Renal cortex interstitium (tissue), 11 donors: ENCODE measurements at regions not wholly inside any gene's neighbourhood (a gene's known extent, or its start where the extent isn't known, plus 50 kb on each side); places are given as distances from the start of the nearest gene placed in this dataset.

Source experiments
- DNase-seq, 11 donors: peaks; one replicate each; pipeline ENCODE4 v3.0.0-alpha.2; 2013; ENCODE audit warnings: low read depth in 9 of 11, low spot score in 4 of 11; ENCODE audit errors: extremely low read depth in 1 of 11

DNA sequence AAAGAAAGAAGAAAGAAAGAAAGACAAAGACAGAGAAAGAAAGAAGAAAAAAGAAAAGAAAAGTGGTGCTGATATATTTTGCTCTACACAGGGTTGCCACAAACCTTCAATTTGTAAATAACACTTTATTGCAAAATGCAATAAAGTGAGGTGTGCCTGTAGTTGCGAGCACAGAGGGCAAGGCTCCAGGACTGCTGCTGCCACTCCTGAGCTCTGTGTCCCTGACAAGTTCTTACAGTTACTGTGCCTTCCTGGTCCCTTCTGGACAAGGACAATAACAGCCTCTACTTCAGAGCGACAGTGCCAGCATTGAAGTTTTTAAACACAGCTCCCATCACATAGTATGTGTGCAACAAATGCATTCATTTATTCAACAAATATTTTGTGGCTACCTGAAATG is 148.1 kb downstream of the AXIN2 start:
- DNase-seq: no peak

DNA sequence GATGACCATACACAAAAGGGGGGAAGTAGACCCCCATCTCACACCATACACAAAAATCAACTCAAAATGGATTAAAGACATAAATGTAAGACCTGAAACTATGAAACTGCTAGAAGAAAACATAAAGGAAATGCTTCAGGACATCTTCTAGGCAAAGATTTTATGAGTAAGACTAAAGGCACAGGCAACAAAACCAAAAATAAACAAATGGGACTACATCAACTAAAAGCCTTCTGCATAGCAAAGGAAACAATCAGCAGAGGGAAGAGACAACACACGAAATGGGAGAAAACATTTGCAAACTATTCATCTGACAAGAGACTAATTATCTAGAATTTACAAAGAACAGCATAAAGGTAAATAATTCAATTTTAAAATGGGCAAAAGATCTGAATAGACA is 152.1 kb downstream of the AXIN2 start:
- no peak for DNase-seq

DNA sequence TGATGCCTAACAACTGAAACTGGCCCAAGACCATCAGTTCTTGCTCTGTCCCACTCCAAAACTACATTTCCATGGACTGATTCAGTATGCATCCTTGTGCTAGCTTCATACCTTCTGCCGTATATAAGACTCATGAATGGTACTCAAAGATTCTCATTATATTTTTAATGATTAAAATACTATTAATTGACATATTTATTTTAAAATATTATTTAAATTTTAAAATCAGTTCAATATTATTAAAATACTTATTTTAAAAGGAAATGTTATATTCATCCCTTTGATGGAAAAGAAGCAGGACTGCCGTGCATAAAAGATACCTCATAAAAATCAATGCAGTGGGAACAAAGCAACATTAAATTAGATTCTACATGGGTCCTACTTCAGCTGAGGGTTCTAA is 153.4 kb downstream of the AXIN2 start:
- no peak for DNase-seq

DNA sequence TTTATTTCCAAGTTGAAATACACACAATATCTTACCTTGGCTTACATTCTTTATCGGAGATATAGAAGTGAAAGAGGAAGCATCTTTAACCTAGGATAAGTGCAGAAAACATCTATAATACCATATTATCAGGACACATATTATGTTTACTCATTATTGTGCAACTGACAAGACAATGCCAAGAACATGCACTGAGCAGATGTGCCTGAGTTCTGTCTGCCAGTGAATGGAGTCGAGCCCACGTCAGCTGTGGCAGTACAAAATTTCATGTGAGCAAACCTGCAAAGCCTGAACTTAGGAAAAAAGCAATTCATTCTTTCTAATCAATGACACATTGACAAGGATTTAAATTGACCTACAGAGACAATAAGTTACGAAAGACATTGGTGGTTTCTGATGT is 154.4 kb downstream of the AXIN2 start:
- DNase-seq: no peak

DNA sequence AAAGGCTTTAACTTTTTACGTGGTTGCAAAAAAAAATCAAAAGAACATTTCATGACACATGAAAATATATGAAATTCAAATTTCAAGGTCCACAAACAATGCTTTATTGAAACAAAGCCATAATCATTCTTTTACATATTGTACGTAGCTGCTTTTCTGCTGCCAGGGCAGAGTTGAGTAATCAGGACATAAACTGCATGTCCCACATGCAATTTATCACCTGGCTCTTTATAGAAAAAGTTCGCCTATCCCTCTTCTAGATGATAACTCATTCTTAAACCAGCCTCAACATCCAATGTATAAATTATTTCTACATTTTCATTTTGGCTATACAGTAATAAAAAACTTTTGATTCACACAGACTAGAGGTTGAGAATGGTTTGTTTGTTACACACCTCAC is 154.9 kb downstream of the AXIN2 start:
- DNase-seq: no peak

DNA sequence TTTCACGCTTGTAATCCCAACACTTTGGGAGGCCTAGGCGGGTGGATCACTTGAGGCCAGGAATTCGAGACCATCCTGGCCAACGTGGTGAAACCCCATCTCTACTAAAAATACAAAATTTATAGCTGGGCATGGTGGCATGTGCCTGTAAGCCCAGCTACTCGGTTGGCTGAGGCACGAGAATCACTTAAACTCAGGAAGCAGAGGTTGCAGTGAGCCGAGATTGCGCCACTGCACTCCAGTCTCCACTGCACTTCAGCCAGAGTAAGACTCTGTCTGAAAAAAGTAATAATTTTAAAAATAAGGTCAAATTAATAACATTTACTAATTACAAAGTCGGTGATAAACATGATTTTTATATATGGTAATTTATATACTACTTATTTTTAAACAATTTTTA is 155.9 kb downstream of the AXIN2 start:
- no peak for DNase-seq

DNA sequence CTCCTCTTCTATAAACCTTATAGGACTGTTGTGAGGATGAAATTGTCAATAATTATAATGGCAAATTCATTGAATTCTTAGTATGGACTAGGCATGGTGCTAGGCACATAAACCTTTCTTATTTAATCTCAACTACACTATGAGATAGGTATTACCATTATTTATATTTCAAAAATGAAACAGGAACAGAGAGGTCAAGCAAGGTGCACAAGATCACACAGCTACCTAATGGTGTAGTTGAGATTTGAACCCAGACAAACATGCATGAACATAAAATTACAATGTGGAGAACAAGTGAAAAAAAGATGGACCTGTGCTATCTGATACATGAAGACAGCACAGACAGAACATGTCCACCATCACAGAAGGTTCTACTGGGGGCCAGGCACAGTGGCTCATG is 156.7 kb downstream of the AXIN2 start:
- DNase-seq: no peak

DNA sequence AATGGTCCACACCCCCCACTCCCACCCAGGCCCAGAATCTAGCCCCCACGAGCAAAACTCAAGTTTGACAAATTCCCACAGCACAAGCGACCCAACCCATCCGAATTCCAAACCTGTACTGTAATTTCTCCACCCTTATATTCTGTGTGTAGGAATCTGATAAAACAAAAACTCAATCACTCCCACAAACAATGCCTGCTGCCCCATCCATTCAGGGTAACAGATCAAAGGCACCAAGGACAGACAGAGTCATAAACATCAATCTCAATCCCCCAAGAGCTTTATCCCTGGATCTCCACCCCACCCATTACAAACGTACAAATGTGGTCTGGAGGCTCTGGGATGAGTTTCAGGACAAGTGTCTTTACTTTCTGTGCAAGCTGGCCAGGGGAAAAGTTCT is 157.8 kb downstream of the AXIN2 start:
- no peak for DNase-seq

DNA sequence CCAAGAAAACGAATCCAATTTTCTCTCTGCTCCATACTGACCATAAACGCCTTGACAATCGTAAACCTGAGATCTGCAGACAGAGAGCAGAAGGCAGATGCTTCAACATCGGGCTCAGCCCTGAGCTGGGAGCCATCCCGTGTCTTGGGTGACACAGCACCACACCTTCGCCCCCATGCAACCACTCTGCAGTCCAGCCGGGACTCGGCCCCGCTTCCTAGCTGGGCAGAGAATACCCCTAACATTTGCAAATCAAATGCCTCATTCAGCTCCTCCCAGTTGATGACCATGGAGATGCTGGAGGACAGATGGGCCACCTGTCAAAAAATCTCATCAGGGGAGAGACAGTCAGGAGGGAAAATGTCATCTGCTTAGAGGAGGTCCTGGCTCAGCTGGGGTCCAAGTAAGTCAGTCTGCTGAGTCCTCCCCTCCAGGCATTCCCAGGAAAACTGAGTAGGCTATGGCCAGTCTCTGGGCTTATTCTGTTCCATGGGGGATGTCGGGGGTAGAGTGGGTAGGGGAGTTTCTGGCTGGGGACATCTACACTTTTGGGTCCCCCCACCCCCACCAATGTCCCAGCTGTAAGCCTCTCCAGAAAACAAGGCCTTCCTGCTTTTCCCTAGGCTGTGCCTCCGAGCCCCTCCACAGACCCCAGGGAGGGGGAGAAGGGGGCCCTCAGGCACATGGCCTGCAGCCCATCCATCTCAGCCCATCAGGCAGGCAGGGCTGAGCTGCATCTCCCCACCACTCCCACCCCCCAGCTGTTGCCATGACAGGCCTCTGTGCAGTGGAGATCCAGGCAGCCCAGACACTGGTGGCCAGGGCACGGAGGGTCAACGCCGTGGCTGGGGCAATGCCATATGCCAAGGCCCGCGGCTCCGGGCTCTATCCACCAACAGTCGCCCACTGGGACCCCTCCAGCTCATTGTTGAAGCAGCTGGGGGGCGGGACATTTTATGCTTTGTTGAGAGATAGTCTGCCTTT is 158.6 kb downstream of the AXIN2 start:
- DNase-seq: no peak

DNA sequence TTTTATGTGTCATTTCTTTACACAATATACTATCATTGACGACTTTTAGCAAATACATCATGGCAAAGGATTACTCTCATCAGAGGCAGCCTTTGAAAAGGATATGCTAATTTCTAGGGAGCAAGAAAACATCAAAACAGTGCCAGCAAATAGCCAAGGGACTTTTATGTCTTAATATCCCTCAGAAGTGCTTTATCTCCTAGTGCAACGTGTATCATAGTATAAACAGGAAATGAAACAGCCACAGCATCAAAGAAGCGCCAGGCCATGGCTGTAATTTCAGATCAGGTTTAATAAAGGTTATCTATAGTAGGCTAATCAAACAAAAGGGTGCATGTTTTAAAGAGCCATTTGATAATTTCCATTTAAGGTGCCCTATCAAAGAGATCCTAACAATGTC is 159.9 kb downstream of the AXIN2 start:
- DNase-seq: no peak

DNA sequence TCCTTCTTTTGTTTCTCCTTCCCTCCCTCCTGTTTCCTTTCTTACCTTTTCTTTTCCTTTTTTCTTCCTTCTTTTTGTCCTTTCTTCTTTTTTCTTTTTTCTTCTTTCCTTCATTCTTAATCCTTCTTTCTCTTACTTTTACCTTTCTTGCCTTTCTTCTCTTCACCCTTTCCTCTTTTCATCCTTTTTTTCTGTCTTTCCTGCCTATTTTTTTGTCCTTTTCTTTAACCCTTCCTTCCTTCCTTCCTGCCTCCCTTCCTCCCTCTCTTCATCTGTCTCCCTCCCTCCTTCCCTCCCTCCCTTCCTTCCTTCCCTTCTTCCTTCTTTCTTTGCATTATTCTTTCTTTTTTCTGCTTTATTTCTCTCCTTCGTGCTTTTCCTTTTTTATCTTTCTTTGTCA is 160.7 kb downstream of the AXIN2 start:
- DNase-seq: no peak

DNA sequence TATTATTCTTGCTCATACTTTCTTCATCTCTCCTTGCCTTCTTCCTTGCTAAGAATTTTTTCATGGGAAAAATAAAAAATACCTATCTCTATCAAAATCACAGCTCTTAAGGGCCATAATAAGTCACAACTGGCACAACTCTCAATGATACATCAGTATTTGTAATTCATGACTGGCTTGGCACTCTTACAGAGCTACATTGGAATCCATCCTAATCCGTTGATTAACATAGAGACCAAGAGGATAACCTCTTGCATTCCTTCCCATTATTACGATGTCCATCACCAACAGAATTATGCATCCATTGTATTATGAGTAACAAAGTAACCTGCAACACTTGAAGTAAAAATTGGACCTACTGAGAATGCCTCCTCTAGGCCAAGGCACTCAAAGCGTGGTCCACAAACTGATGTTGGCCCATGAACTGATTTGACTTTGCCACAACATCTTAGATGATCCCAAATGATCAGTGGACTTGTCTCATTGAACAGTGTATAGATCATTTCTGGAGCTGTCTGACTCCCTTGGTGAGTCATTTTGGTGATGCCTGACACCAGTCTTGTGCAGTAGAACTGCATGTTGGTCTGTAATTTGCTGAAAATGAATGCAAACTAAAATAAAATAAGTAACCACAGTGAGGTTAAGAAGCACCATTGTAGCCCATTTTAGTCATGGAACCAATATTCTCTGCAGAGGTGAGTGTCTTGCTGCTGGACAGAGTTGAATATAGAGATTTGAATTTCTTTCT is 163.2 kb downstream of the AXIN2 start:
- DNase-seq: no peak

DNA sequence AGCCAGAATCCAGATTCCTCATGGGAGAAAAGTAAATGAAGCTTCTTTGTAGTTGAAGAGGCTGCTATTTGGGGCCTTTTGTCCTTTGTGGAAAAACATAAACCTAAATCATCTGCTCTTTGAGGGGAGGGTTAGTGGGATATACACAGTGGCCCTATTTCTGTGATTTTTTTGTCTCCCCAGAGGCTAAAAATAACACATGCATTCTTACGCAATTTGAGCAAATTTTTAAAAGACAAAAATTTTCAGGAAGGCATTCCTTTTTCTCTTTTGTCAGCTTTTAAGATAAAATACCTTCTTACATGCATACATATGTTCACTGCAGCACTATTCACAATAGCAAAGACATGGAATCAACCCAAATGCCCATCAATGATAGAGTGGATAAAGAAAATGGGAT is 165.5 kb downstream of the AXIN2 start:
- DNase-seq: no peak

DNA sequence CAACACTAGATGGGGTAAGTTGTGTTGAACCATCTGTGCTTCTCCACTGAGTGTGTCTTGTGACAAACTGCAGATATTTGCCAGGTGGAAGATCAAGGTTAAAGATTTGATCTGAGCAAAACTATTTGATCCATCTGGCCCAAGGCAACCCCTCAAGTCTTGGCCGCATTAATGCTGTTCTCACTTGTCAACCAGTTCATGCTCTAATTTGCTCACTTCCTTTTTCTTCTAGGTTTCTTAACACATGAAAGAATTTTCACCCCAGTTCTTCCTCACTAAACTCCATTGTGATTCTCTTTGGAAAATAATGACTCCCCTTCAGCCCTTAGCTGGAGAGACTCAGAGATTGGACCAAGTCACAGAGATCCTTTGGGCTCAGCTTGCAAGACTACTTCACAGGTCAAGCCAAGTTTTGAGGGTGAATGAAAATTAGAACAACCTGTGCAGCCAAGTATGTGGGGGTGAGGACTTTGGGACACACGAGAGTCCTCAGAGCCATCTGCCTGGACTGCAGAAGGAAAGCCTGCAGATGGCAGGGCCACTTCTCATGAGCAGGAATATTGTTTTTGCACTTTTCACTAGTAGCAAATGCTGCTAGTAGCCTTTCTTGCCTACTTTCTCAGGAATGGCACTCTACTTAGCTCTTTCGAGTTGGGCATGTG is 166.5 kb downstream of the AXIN2 start:
- DNase-seq: no peak

DNA sequence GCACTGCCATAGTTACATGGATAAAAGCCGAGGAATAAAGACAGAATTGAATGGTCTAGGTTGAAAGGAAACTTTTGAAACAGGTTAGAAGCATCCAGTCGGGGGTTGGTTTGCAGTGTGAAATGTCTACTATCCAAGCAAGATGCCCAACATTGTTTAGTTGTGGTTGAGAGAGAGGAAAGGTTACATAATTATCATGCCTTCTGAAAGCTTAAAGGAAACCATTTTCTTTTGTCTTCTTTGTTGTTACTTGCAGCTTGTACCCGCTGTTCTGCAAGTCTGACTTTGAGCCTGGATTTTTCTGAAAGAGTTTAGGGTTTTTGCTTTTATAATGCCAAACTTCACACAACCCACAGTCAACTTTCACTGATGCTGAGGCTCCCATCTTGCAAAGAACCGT is 167.9 kb downstream of the AXIN2 start:
- DNase-seq: no peak

DNA sequence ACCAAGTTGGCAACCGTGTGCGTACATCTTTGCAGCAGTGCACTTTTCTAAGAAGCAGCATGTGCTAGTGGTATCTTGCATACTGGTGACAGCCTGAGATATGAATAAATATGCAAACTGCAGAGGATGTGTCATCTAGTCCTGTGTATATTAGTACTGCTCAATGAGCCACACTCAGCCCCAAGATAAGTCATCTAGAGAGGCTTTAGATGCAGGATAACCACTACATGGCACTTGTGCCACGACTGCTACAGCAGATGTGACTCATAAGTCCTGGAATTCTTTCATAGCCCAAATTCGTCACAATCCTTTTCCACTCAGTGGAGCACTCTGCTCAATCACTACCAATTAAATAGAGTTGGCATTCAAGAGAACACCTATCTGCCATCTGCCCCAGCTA is 171.5 kb downstream of the AXIN2 start:
- no peak for DNase-seq

DNA sequence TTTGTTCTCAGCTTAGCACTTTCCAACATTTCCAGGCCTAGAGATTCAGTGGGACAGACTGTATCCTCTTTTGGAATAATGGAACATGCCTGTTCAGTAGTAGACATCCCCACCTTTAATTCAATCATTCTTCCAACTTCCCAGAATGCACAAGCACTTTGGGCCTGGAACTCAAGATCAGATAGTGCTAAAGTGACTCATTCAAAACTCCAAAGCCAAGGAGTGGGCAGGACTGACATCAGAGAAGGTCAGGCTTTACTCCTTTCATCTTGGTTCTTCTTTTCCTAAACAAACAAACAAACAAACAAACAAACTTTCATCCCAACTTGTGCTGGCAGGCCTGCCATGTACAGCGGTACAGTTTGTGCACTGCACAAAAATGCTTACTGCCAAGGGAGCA is 172.0 kb downstream of the AXIN2 start:
- no peak for DNase-seq

DNA sequence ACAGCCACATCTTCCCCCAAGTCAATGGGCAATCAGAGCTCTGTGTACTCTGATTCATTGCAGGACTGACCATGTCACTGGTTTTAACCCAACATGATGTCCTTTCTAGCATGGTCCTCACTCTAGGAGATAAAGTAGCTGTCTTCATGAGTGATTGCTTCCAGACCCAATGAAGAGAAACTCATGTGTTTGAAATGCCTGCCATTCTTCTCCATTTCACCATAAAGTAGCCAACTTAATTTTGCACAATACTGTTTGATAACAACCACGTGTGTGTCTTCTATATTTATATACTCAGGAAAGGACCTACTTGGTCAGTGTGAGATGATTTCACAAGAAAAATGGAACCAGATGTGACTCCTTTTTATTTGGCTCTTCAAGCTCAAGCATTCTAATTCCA is 172.5 kb downstream of the AXIN2 start:
- DNase-seq: no peak

DNA sequence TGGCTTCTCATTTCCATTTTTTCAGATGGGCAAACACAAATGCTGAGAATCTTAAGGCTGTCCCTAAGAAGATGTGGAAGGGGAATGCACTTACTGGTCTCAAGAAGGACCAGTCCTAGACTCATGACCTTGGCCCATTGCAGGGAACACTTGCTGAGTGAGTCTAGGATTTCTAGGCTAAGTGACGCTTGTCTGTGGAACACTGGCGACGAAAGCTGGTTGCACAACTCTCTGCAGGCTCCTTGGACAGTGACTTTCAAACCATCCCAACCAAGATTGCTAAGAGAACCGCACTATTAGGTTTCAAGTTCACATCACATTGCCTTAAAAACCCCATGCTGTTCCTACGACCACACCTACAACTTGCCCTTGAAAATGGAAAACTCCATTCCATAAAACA is 174.1 kb downstream of the AXIN2 start:
- no peak for DNase-seq

DNA sequence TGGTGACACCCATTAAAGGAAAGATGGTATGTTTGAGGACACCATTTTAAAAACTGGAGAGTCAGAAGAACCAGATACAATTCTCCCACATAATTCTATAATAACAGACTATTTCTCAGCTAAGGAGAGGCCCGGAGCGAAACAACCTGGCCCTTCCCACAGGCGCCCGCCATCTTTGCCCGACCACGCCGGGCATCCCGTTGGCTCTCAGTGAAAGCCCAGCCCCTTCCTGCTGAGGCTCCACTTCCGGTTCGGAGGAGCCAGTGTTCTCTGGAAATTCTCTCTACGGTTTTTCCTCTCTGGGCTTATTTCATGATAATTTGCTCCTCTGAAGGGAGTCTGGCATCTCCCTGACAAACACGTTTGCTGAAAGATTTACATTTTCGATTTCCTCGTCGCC is 175.7 kb downstream of the AXIN2 start:
- DNase-seq: no peak
